ENCODE measurements at regions not wholly inside any gene's neighbourhood (a gene's known extent, or its start where the extent isn't known, plus 50 kb on each side); places are given as distances from the start of the nearest gene placed in this dataset.

DNA sequence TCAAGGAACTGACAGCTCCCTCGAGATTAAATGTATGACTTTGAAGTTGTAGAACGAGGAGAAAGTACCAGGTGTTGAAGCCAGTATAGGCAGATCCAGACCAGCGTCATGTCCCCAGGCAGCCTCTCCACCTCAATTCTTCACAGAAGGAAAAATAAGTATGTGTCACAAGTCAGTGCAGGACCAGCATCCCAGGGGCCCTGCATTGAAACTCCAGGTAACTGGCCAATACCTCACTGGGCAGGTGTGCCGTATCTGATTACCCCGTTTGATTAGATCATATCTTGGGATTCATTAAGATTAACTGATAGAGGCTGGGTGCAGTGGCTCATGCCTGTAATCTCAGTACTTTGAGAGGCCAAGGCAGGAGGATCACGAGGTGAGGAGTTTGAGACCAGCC lies 466.7 kb upstream of the B3GAT1 start:
- no peak for TF ChIP-seq POLR2A (IDR thresholded peaks at IDR 0.05)
- TF ChIP-seq CTCF (IDR thresholded peaks at IDR 0.05) = no peak

All from heart left ventricle (tissue), 13 donors.